Erythroblast (primary cell): ENCODE measurements at regions not wholly inside any gene's neighbourhood (a gene's known extent, or its start where the extent isn't known, plus 50 kb on each side); places are given as distances from the start of the nearest gene placed in this dataset.

ENCODE experiments used
- GATA1 ChIP-seq: IDR thresholded peaks from 2 replicates; pipeline ENCODE4 v1.6.1; 2011; ENCODE audit warnings: low read depth, mild to moderate bottlenecking, control low read depth, low read length, moderate library complexity
- POLR2A ChIP-seq: IDR thresholded peaks from 2 replicates; pipeline ENCODE4 v1.6.1; 2011; ENCODE audit warnings: mild to moderate bottlenecking, low read length

- TF ChIP-seq POLR2A (no peak), GATA1 (no peak)
Observed at GRCh38 chr1:221517961-221518360, 223.9 kb downstream of the DUSP10 start.
